ENCODE measurements at regions not wholly inside any gene's neighbourhood (a gene's known extent, or its start where the extent isn't known, plus 50 kb on each side); places are given as distances from the start of the nearest gene placed in this dataset.

DNA sequence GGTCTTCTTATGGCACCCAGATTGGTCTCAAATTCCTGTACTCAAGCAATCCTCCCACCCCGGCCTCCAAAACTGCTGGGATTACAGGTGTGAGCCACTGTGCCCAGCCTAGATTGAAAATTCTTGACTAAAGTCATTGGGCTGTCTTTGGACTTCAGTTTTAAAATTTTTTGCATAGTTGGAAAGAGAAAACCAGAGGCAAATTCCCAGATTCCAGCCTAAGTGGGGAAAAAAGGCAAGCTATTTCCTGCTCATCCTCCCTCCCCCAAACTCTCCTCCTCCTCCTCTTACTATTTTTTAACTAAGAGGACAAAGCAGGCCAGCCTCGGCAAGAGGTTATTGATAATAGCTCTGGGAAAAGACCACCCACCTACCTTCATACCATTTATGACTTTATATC lies 78.6 kb upstream of the CLMP start:
- Histone ChIP-seq H4K20me1 (ENCODE audit: insufficient read depth, low read length) (no peaks in the 10 kb centered on the region), H3K9ac (ENCODE audit: low read length) (no peak overlapping the region), H3K79me2 (ENCODE audit: low read length) (no peaks in the 10 kb centered on the region), H3K9me2 (replicated peaks; ENCODE audit: insufficient read depth, low read length) (no peaks in the 10 kb centered on the region), H3K4me3 (ENCODE audit: low read length) (no peak overlapping the region), H3K27ac (ENCODE audit: low read length) (no peak overlapping the region), H3F3A (ENCODE audit: insufficient read depth, low read length) (no peaks in the 10 kb centered on the region), H3K4me1 (ENCODE audit: low read length) (no peaks in the 10 kb centered on the region), H3K36me3 (replicated peaks; ENCODE audit: insufficient read depth, low read length) (no peaks in the 10 kb centered on the region), H3K4me2 (ENCODE audit: low read depth, low read length) (no peak overlapping the region), H2AFZ (ENCODE audit: low read length) (no peak overlapping the region), H3K9me3 (replicated peaks; ENCODE audit: insufficient read depth, low read length) (no peaks in the 10 kb centered on the region), H3K27me3 (replicated peaks; ENCODE audit: insufficient read depth, low read length) (no peaks in the 10 kb centered on the region)
- TF ChIP-seq EZH2 (optimal IDR thresholded peaks at IDR 0.05; ENCODE audit: low read depth, low read length) (no peak), EZH2phosphoT487 (IDR thresholded peaks at IDR 0.05; ENCODE audit: low read length) (no peak)
- TF ChIP-seq, protein P1, sequence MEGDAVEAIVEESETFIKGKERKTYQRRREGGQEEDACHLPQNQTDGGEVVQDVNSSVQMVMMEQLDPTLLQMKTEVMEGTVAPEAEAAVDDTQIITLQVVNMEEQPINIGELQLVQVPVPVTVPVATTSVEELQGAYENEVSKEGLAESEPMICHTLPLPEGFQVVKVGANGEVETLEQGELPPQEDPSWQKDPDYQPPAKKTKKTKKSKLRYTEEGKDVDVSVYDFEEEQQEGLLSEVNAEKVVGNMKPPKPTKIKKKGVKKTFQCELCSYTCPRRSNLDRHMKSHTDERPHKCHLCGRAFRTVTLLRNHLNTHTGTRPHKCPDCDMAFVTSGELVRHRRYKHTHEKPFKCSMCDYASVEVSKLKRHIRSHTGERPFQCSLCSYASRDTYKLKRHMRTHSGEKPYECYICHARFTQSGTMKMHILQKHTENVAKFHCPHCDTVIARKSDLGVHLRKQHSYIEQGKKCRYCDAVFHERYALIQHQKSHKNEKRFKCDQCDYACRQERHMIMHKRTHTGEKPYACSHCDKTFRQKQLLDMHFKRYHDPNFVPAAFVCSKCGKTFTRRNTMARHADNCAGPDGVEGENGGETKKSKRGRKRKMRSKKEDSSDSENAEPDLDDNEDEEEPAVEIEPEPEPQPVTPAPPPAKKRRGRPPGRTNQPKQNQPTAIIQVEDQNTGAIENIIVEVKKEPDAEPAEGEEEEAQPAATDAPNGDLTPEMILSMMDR (IDR thresholded peaks at IDR 0.05; ENCODE audit: low read length): no peak
- DNase-seq: no peak

- no peaks in the 10 kb centered on the region for H3K27me3 ChIP-seq (replicated peaks; ENCODE audit: insufficient read depth, low read length)
- TF ChIP-seq, protein P1 (IDR thresholded peaks at IDR 0.05; ENCODE audit: low read length): no peak
- TF ChIP-seq EZH2 (optimal IDR thresholded peaks at IDR 0.05; ENCODE audit: low read depth, low read length) (no peak), EZH2phosphoT487 (IDR thresholded peaks at IDR 0.05; ENCODE audit: low read length) (no peak)
- no peaks in the 10 kb centered on the region for H3K36me3 ChIP-seq (replicated peaks; ENCODE audit: insufficient read depth, low read length)
- no peaks in the 10 kb centered on the region for H3F3A ChIP-seq (ENCODE audit: insufficient read depth, low read length)
- no peak overlapping the region for H2AFZ ChIP-seq (ENCODE audit: low read length)
- H3K9me3 ChIP-seq (replicated peaks; ENCODE audit: insufficient read depth, low read length): no peaks in the 10 kb centered on the region
- no peaks in the 10 kb centered on the region for H3K9me2 ChIP-seq (replicated peaks; ENCODE audit: insufficient read depth, low read length)
- H3K4me3 ChIP-seq (ENCODE audit: low read length): no peak overlapping the region
- H3K27ac ChIP-seq (ENCODE audit: low read length): no peak overlapping the region
- H3K9ac ChIP-seq (ENCODE audit: low read length): no peak overlapping the region
- H4K20me1 ChIP-seq (ENCODE audit: insufficient read depth, low read length): no peaks in the 10 kb centered on the region
- H3K79me2 ChIP-seq (ENCODE audit: low read length): no peaks in the 10 kb centered on the region
- no peak overlapping the region for H3K4me2 ChIP-seq (ENCODE audit: low read depth, low read length)
- H3K4me1 ChIP-seq (ENCODE audit: low read length): peaks cover 7% of the 10 kb centered on the region
- no peak for DNase-seq
Observed at GRCh38 chr11:123272565-123272964, 77.5 kb upstream of the CLMP start.

DNA sequence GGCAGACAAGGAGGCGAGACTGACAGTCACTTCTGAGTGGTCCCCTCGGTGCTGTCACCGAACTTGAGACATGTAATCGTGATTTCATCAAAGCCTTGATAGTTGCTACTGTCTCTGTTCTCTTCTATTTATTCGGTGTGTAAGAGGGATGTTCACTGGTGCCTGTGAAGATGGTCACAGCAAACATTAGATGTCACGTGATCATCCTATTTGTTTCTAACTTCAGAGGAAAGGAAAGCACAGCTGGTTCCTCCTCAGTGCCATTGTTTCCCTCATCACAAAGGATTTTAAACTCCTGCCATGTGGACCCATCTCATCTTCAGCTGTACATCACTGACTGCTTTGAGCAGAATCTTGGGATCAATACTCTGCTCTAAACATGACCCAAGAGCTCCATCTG lies 73.1 kb upstream of the CLMP start:
- H3K36me3 ChIP-seq (replicated peaks; ENCODE audit: insufficient read depth, low read length): no peaks in the 10 kb centered on the region
- peaks cover 13% of the 10 kb centered on the region for H3F3A ChIP-seq (ENCODE audit: insufficient read depth, low read length)
- no peak overlapping the region for H3K4me3 ChIP-seq (ENCODE audit: low read length)
- no peaks in the 10 kb centered on the region for H3K9me3 ChIP-seq (replicated peaks; ENCODE audit: insufficient read depth, low read length)
- no peaks in the 10 kb centered on the region for H4K20me1 ChIP-seq (ENCODE audit: insufficient read depth, low read length)
- TF ChIP-seq, protein P1 (IDR thresholded peaks at IDR 0.05; ENCODE audit: low read length): no peak
- no peak for TF ChIP-seq EZH2 (optimal IDR thresholded peaks at IDR 0.05; ENCODE audit: low read depth, low read length)
- no peaks in the 10 kb centered on the region for H3K79me2 ChIP-seq (ENCODE audit: low read length)
- no peak overlapping the region for H3K27ac ChIP-seq (ENCODE audit: low read length)
- H3K27me3 ChIP-seq (replicated peaks; ENCODE audit: insufficient read depth, low read length): no peaks in the 10 kb centered on the region
- H3K9ac ChIP-seq (ENCODE audit: low read length): no peak overlapping the region
- H3K4me1 ChIP-seq (ENCODE audit: low read length): peaks cover 24% of the 10 kb centered on the region
- no peaks in the 10 kb centered on the region for H3K9me2 ChIP-seq (replicated peaks; ENCODE audit: insufficient read depth, low read length)
- DNase-seq: no peak
- H2AFZ ChIP-seq (ENCODE audit: low read length): 0 out of 2 replicates have a peak overlapping the region, but pooled peaks have one; percentile 24
- H3K4me2 ChIP-seq (ENCODE audit: low read depth, low read length): no peak overlapping the region

All from MM.1S (cell line).